GM23338 (cell line): ENCODE measurements at regions not wholly inside any gene's neighbourhood (a gene's known extent, or its start where the extent isn't known, plus 50 kb on each side); places are given as distances from the start of the nearest gene placed in this dataset.

Experiments
- CTCF ChIP-seq, 2 experiments: fragments of 200-600 bp in 1 of 2; sonication (generic) in 1 of 2; conservative IDR thresholded peaks; 2 replicates each; pipeline versions ENCODE4 v1.5.1 to v1.6.1; 2016 to 2017; ENCODE audit warnings: antibody characterized with exemption in 2 of 2, low read depth in 2 of 2, mild to moderate bottlenecking in 2 of 2, moderate library complexity in 1 of 2
- EZH2 ChIP-seq: fragments of 200-600 bp; sonication (generic); IDR thresholded peaks from one replicate; pipeline ENCODE4 v1.8.0; 2017; ENCODE audit warnings: antibody characterized with exemption, mild to moderate bottlenecking, low read depth; ENCODE audit not compliant: unreplicated experiment
- EZH2phosphoT487 ChIP-seq: fragments of 200-600 bp; sonication (generic); IDR thresholded peaks from one replicate; pipeline ENCODE4 v1.8.1; 2018; ENCODE audit warnings: antibody characterized with exemption; ENCODE audit not compliant: unreplicated experiment
- REST ChIP-seq: IDR thresholded peaks from one replicate; pipeline ENCODE4 v1.6.1; 2018; ENCODE audit warnings: antibody characterized with exemption; ENCODE audit not compliant: unreplicated experiment

- TF ChIP-seq CTCF (conservative IDR thresholded peaks at IDR 0.05; ENCODE audit: low read depth in 2 of 2) (no peak), REST (no peak), EZH2 (no peak), EZH2phosphoT487 (no peak)
Measured at GRCh38 chr13:109454167-109454917, 332.0 kb downstream of the IRS2 start.
